WTC11 (cell line): ENCODE measurements at regions not wholly inside any gene's neighbourhood (a gene's known extent, or its start where the extent isn't known, plus 50 kb on each side); places are given as distances from the start of the nearest gene placed in this dataset.

Experiments
- ATAC-seq: fragments of 200-7000 bp; cut with Tn5 transposase; 2 replicates; pipeline ENCODE4 v1.10.0; 2021; ENCODE audit warnings: mild to moderate bottlenecking, moderate library complexity
- CTCF ChIA-PET: fragments of 300-600 bp; sonication (Branson Sonifier 250); formaldehyde crosslinking; loops from one replicate; lab custom pipeline; 2021; ENCODE audit warnings: antibody characterized with exemption; lab: Charles Lee
- POLR2A ChIA-PET: fragments of 350-600 bp; sonication (Branson Sonifier 250); formaldehyde crosslinking; loops from one replicate; lab custom pipeline; 2021; ENCODE audit warnings: antibody characterized with exemption; lab: Charles Lee
- DNase-seq: peaks from one replicate; pipeline ENCODE4 v3.0.0; 2021; ENCODE audit warnings: low spot score
- H3K27ac Mint-ChIP-seq: 2 replicates; pipeline ENCODE4 v1.8.0; 2021; ENCODE audit warnings: mixed read lengths
- H3K27me3 Mint-ChIP-seq: 2 replicates; pipeline ENCODE4 v1.8.0; 2021; ENCODE audit warnings: low read depth, mild to moderate bottlenecking, moderate library complexity, mixed read lengths
- H3K36me3 Mint-ChIP-seq: 2 replicates; pipeline ENCODE4 v1.8.0; 2021; ENCODE audit warnings: mixed read lengths
- H3K4me1 Mint-ChIP-seq: 2 replicates; pipeline ENCODE4 v1.8.0; 2022; ENCODE audit warnings: mixed read lengths
- H3K4me3 Mint-ChIP-seq: 2 replicates; pipeline ENCODE4 v1.8.0; 2021; ENCODE audit warnings: mild to moderate bottlenecking, moderate library complexity, mixed read lengths
- H3K9me3 Mint-ChIP-seq: 2 replicates; pipeline ENCODE4 v1.8.0; 2021; ENCODE audit warnings: mixed read lengths
- ATF1 ChIP-seq: sonication (generic); formaldehyde crosslinking; IDR thresholded peaks from 2 replicates; pipeline ENCODE4 v1.8.1; 2023; ENCODE audit warnings: mild to moderate bottlenecking, moderate library complexity, missing genetic modification reagents
- CREM ChIP-seq: sonication (generic); formaldehyde crosslinking; IDR thresholded peaks from 2 replicates; pipeline ENCODE4 v1.8.1; 2022; ENCODE audit warnings: mild to moderate bottlenecking, missing genetic modification reagents, moderate library complexity
- ESRRA ChIP-seq: sonication (generic); formaldehyde crosslinking; IDR thresholded peaks from 2 replicates; pipeline ENCODE4 v1.8.1; 2022; ENCODE audit warnings: mild to moderate bottlenecking, missing genetic modification reagents, borderline replicate concordance
- FOXP1 ChIP-seq: sonication (generic); formaldehyde crosslinking; IDR thresholded peaks from 2 replicates; pipeline ENCODE4 v1.8.0; 2022; ENCODE audit warnings: missing genetic modification reagents, mild to moderate bottlenecking, moderate library complexity, borderline replicate concordance
- GABPB1 ChIP-seq: sonication (generic); formaldehyde crosslinking; IDR thresholded peaks from 2 replicates; pipeline ENCODE4 v1.8.1; 2023; ENCODE audit warnings: mild to moderate bottlenecking, missing genetic modification reagents
- GRHL2 ChIP-seq: fragments of 250-450 bp; sonication (Bioruptor Pico); IDR thresholded peaks from 2 replicates; pipeline ENCODE4 v1.8.0; 2022; ENCODE audit warnings: mild to moderate bottlenecking, moderate library complexity; ENCODE audit not compliant: insufficient replicate concordance, severe bottlenecking
- GTF2I ChIP-seq: fragments of 250-450 bp; sonication (Bioruptor Pico); conservative IDR thresholded peaks from 2 replicates; pipeline ENCODE4 v1.4.0; 2021; ENCODE audit warnings: mild to moderate bottlenecking
- JAZF1 ChIP-seq: fragments of 250-450 bp; sonication (Bioruptor Pico); IDR thresholded peaks from 2 replicates; pipeline ENCODE4 v1.9.0; 2021; ENCODE audit warnings: moderate library complexity, mild to moderate bottlenecking, inconsistent platforms
- JUN ChIP-seq: sonication (generic); formaldehyde crosslinking; IDR thresholded peaks from 2 replicates; pipeline ENCODE4 v1.8.0; 2023; ENCODE audit warnings: mild to moderate bottlenecking, missing genetic modification reagents
- NR3C1 ChIP-seq: sonication (generic); formaldehyde crosslinking; conservative IDR thresholded peaks from 2 replicates; pipeline ENCODE4 v1.8.1; 2023; ENCODE audit warnings: low read depth, mild to moderate bottlenecking, missing genetic modification reagents
- SOX15 ChIP-seq: fragments of 250-450 bp; sonication (Bioruptor Pico); IDR thresholded peaks from 2 replicates; pipeline ENCODE4 v1.9.0; 2021; ENCODE audit warnings: mild to moderate bottlenecking
- SP1 ChIP-seq: sonication (generic); formaldehyde crosslinking; conservative IDR thresholded peaks from 2 replicates; pipeline ENCODE4 v1.8.1; 2022; ENCODE audit warnings: missing genetic modification reagents
- TP53 ChIP-seq: sonication (generic); formaldehyde crosslinking; IDR thresholded peaks from 2 replicates; pipeline ENCODE4 v1.8.1; 2023; ENCODE audit warnings: mild to moderate bottlenecking, missing genetic modification reagents
- TF ChIP-seq, protein P1 (sequence below): fragments of 250-450 bp; sonication (Bioruptor Pico); conservative IDR thresholded peaks from 2 replicates; pipeline ENCODE4 v1.9.0; 2021; ENCODE audit warnings: mild to moderate bottlenecking
- TF ChIP-seq, protein P2 (sequence below): sonication (generic); formaldehyde crosslinking; IDR thresholded peaks from 2 replicates; pipeline ENCODE4 v1.8.0; 2023; ENCODE audit warnings: mild to moderate bottlenecking, missing genetic modification reagents
- TF ChIP-seq, protein P3 (sequence below): sonication (generic); formaldehyde crosslinking; IDR thresholded peaks from 2 replicates; pipeline ENCODE4 v1.8.0; 2022; ENCODE audit warnings: mild to moderate bottlenecking, missing genetic modification reagents
- TF ChIP-seq, protein P4 (sequence below): sonication (generic); formaldehyde crosslinking; IDR thresholded peaks from 2 replicates; pipeline ENCODE4 v1.8.1; 2023; ENCODE audit warnings: mild to moderate bottlenecking, missing genetic modification reagents, moderate library complexity
- TF ChIP-seq, protein P5 (sequence below): fragments of 250-450 bp; sonication (Bioruptor Pico); IDR thresholded peaks from 2 replicates; pipeline ENCODE4 v2.1.2; 2022; ENCODE audit warnings: mild to moderate bottlenecking, moderate library complexity
- TF ChIP-seq, protein P6 (sequence below): sonication (generic); formaldehyde crosslinking; IDR thresholded peaks from 2 replicates; pipeline ENCODE4 v1.8.1; 2022; ENCODE audit warnings: low read depth, missing genetic modification reagents, borderline replicate concordance

DNA sequence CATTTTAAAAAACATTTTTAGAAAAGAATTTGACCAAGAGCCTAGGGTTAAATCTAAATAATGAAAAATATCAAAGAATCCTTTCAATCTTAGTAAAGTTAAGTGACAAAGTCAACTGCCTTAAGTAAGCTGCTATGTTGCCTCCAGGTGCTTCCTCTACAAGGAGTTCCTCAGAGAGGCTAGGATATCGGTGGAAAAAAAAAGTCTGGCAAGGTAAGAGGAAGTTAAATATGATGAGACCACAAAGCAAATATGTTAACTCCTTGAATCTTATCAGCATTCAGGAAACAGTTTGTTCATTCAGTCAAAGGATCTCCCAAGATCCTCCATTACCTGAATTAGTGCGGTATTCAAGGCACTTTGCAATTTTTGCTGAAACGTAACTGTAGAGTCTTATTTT, 563.5 kb downstream of the PTPRC start (continued):
- TF ChIP-seq GRHL2 (CRISPR knock-in tag), result no peak
- TF ChIP-seq, all 79 proteins: peak for 0

DNA sequence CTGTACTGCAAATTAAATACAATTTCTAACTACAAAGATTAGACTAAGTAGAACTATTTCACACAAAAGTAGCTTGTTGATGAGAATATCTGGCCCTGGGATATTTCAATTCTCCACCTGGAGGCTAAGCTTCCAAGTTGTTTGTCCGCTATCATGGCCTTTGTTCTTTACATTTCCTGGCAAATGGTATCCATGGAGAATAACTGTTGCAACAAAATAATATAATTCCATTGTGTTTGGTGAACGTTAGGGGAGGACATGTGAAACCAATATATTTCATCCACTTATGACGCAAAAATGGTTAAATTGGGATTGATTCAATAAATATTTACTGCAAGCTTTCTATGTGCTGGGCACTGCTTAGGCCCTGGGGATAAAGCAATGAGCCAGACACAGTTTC, 565.4 kb downstream of the PTPRC start:
- no peak for ATAC-seq
- TF ChIP-seq, protein P1, sequence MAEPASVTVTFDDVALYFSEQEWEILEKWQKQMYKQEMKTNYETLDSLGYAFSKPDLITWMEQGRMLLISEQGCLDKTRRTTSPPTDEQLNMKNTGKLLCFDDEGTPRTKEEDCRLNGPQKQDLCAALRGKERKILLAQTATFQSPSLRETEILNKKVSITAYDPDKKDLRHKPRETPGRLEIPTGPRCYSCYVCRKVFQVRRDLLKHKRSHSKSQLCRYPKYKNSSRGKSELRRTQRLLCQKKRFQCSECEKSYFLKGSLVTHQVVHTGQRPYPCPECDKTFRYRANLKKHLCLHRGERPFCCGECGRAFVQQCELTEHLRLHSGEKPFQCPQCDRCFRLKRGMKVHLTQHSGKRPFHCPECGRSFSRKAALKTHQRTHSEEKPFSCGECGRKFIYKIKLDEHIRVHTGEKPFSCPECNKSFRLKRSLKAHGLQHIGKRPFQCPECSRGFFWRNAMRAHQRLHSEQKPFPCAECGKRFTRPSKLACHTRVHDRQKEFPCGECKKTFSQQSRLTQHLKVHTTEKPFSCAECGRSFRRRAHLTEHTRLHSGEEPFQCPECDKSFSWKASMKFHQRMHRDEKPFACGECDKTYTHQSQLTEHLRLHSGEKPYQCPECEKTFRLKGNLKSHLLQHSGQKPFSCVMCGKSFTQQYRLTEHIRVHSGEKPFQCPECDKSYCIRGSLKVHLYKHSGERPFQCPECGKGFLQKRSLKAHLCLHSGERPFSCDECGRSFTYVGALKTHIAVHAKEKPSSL (CRISPR knock-in tag), result no peak
- TF ChIP-seq ATF1 (CRISPR knock-in tag), result no peak
- no peak for TF ChIP-seq SP1 (CRISPR knock-in tag)
- no peak for TF ChIP-seq SOX15 (CRISPR knock-in tag)
- no peak for TF ChIP-seq GRHL2 (CRISPR knock-in tag)
- no peak for TF ChIP-seq JUN (CRISPR knock-in tag)
- TF ChIP-seq, protein P2, sequence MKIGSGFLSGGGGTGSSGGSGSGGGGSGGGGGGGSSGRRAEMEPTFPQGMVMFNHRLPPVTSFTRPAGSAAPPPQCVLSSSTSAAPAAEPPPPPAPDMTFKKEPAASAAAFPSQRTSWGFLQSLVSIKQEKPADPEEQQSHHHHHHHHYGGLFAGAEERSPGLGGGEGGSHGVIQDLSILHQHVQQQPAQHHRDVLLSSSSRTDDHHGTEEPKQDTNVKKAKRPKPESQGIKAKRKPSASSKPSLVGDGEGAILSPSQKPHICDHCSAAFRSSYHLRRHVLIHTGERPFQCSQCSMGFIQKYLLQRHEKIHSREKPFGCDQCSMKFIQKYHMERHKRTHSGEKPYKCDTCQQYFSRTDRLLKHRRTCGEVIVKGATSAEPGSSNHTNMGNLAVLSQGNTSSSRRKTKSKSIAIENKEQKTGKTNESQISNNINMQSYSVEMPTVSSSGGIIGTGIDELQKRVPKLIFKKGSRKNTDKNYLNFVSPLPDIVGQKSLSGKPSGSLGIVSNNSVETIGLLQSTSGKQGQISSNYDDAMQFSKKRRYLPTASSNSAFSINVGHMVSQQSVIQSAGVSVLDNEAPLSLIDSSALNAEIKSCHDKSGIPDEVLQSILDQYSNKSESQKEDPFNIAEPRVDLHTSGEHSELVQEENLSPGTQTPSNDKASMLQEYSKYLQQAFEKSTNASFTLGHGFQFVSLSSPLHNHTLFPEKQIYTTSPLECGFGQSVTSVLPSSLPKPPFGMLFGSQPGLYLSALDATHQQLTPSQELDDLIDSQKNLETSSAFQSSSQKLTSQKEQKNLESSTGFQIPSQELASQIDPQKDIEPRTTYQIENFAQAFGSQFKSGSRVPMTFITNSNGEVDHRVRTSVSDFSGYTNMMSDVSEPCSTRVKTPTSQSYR (CRISPR knock-in tag), result no peak
- TF ChIP-seq, protein P3, sequence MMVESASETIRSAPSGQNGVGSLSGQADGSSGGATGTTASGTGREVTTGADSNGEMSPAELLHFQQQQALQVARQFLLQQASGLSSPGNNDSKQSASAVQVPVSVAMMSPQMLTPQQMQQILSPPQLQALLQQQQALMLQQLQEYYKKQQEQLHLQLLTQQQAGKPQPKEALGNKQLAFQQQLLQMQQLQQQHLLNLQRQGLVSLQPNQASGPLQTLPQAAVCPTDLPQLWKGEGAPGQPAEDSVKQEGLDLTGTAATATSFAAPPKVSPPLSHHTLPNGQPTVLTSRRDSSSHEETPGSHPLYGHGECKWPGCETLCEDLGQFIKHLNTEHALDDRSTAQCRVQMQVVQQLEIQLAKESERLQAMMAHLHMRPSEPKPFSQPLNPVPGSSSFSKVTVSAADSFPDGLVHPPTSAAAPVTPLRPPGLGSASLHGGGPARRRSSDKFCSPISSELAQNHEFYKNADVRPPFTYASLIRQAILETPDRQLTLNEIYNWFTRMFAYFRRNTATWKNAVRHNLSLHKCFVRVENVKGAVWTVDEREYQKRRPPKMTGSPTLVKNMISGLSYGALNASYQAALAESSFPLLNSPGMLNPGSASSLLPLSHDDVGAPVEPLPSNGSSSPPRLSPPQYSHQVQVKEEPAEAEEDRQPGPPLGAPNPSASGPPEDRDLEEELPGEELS, result no peak
- TF ChIP-seq GABPB1 (CRISPR knock-in tag), result no peak
- TF ChIP-seq, protein P4, sequence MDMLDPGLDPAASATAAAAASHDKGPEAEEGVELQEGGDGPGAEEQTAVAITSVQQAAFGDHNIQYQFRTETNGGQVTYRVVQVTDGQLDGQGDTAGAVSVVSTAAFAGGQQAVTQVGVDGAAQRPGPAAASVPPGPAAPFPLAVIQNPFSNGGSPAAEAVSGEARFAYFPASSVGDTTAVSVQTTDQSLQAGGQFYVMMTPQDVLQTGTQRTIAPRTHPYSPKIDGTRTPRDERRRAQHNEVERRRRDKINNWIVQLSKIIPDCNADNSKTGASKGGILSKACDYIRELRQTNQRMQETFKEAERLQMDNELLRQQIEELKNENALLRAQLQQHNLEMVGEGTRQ, result no peak
- TF ChIP-seq JAZF1 (CRISPR knock-in tag), result no peak
- TF ChIP-seq TP53 (CRISPR knock-in tag), result no peak
- H3K36me3 Mint-ChIP-seq, result no peaks in the 10 kb centered on the region
- no peak overlapping the region for H3K4me3 Mint-ChIP-seq
- no peaks in the 10 kb centered on the region for H3K9me3 Mint-ChIP-seq
- CTCF ChIA-PET, result no interaction called here
- DNase-seq, result no peak
- POLR2A ChIA-PET, result interaction anchor here (0.5 to 0.6 kb wide), 2 partner anchors 14 to 21 kb away, joined by 3 to 4 read pairs; no protein-coding TSS in a partner anchor
- H3K27me3 Mint-ChIP-seq, result no peaks in the 10 kb centered on the region
- H3K27ac Mint-ChIP-seq, result no peak overlapping the region
- H3K4me1 Mint-ChIP-seq, result no peaks in the 10 kb centered on the region

DNA sequence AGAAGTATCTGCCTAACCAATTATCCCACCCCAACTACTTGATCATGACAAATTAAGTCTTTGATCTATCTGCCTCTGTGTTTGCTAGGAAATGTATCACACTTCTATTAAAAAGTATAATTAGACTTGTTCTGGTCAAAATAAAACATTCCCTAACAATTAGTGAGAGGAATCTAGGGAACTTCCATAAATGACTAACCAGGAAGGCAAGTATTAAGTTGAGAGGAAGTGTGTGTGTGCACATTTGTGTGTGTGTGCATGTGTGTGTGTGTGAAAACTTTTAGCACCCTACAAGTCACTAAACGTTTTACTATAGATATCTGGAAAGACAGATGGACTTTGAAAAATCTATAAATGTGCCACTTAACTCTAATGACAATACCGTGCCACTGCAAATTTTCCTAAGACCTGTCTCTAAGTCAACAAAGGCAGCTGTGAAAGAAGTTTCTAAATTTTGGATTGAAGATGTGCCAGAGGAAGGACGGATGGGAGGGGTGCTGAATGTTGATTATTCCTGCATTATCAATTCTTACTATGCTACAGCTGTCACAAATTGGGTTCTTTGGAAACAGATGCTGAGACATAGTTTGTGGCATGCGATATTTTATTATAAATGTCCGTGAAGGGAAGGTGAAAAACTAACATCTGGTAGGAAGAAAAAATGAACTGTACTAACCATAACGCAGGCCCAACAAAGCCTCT, 567.1 kb downstream of the PTPRC start:
- Mint-ChIP-seq H3K27ac (no peak overlapping the region), H3K4me1 (no peaks in the 10 kb centered on the region), H3K4me3 (no peak overlapping the region), H3K9me3 (no peaks in the 10 kb centered on the region), H3K36me3 (no peaks in the 10 kb centered on the region), H3K27me3 (no peaks in the 10 kb centered on the region)
- no peak for DNase-seq
- POLR2A ChIA-PET, result interaction anchor here (0.6 kb wide), 1 partner anchor 536 kb away, joined by 3 read pairs; no protein-coding TSS in a partner anchor
- no peak for ATAC-seq
- CTCF ChIA-PET, result no interaction called here
- TF ChIP-seq, protein P5, sequence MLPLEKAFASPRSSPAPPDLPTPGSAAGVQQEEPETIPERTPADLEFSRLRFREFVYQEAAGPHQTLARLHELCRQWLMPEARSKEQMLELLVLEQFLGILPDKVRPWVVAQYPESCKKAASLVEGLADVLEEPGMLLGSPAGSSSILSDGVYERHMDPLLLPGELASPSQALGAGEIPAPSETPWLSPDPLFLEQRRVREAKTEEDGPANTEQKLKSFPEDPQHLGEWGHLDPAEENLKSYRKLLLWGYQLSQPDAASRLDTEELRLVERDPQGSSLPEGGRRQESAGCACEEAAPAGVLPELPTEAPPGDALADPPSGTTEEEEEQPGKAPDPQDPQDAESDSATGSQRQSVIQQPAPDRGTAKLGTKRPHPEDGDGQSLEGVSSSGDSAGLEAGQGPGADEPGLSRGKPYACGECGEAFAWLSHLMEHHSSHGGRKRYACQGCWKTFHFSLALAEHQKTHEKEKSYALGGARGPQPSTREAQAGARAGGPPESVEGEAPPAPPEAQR (CRISPR knock-in tag), result no peak
- TF ChIP-seq ESRRA (CRISPR knock-in tag), result no peak
- TF ChIP-seq FOXP1 (CRISPR knock-in tag), result no peak
- no peak for TF ChIP-seq NR3C1 (CRISPR knock-in tag)
- TF ChIP-seq CREM (CRISPR knock-in tag), result no peak
- TF ChIP-seq, protein P6, sequence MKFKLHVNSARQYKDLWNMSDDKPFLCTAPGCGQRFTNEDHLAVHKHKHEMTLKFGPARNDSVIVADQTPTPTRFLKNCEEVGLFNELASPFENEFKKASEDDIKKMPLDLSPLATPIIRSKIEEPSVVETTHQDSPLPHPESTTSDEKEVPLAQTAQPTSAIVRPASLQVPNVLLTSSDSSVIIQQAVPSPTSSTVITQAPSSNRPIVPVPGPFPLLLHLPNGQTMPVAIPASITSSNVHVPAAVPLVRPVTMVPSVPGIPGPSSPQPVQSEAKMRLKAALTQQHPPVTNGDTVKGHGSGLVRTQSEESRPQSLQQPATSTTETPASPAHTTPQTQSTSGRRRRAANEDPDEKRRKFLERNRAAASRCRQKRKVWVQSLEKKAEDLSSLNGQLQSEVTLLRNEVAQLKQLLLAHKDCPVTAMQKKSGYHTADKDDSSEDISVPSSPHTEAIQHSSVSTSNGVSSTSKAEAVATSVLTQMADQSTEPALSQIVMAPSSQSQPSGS (CRISPR knock-in tag), result no peak
- no peak for TF ChIP-seq GTF2I (CRISPR knock-in tag)
